ENCODE measurements at regions not wholly inside any gene's neighbourhood (a gene's known extent, or its start where the extent isn't known, plus 50 kb on each side); places are given as distances from the start of the nearest gene placed in this dataset.

DNA sequence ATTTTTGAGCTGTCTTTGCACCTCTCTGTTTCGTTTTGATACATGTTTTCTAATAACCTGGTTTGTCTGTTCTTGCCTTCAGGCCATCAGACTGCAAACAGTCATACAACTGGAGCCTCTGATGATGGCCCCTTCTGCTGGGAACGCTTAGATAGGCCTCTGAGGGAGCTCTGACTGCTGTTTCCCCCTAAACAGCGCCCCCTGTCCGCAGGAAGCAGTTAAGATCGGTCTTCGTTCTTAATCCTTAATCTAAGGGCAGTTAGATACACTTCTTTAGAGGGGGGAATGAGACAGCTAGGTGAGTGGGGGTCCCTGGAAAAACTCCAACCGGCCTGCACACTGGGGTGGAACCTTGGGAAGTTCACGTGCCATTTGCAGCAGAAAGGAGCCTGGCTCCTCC is 1338.8 kb upstream of the SEL1L start:
- TF ChIP-seq, protein P1, sequence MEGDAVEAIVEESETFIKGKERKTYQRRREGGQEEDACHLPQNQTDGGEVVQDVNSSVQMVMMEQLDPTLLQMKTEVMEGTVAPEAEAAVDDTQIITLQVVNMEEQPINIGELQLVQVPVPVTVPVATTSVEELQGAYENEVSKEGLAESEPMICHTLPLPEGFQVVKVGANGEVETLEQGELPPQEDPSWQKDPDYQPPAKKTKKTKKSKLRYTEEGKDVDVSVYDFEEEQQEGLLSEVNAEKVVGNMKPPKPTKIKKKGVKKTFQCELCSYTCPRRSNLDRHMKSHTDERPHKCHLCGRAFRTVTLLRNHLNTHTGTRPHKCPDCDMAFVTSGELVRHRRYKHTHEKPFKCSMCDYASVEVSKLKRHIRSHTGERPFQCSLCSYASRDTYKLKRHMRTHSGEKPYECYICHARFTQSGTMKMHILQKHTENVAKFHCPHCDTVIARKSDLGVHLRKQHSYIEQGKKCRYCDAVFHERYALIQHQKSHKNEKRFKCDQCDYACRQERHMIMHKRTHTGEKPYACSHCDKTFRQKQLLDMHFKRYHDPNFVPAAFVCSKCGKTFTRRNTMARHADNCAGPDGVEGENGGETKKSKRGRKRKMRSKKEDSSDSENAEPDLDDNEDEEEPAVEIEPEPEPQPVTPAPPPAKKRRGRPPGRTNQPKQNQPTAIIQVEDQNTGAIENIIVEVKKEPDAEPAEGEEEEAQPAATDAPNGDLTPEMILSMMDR (IDR thresholded peaks at IDR 0.05): no peak
- DNase-seq: no peak

DNA sequence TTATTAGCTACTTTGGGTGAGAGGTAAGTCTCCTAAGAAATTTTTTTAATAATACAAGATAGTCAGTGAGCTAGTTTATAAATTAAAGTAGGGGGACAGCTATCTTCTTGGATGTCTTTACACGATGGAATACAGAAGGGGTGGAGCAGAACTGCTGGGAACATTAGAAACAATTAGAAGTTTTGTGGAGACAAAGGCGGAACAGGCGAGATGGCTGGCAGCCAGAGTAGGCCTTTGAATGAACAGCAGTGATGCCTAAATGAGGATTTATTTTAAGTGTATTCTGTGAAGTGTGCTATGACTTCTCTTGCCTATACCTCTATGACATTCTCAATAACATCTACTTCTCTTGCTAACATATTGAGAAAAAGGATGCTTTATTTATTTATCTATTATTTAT is 1345.3 kb upstream of the SEL1L start:
- Histone ChIP-seq H3K4me3 (no peak overlapping the region), H3K9me3 (peaks cover 12% of the 10 kb centered on the region), H3K36me3 (ENCODE audit: low read depth) (no peaks in the 10 kb centered on the region), H3K4me1 (ENCODE audit: low read depth) (no peaks in the 10 kb centered on the region)
- intact Hi-C loops (cut with DNase I, micrococcal nuclease): no loop called here
- ATAC-seq (no peak), DNase-seq (no peak)
- TF ChIP-seq, protein P1 (IDR thresholded peaks at IDR 0.05): no peak

More for the DNA sequence above, 1338.8 kb upstream of the SEL1L start:
- no peak for ATAC-seq
- H3K4me3 ChIP-seq: no peak overlapping the region
- peaks cover 6% of the 10 kb centered on the region for H3K9me3 ChIP-seq
- no peaks in the 10 kb centered on the region for H3K36me3 ChIP-seq (ENCODE audit: low read depth)
- intact Hi-C loops (cut with DNase I, micrococcal nuclease): no loop called here
- no peaks in the 10 kb centered on the region for H3K4me1 ChIP-seq (ENCODE audit: low read depth)

DNA sequence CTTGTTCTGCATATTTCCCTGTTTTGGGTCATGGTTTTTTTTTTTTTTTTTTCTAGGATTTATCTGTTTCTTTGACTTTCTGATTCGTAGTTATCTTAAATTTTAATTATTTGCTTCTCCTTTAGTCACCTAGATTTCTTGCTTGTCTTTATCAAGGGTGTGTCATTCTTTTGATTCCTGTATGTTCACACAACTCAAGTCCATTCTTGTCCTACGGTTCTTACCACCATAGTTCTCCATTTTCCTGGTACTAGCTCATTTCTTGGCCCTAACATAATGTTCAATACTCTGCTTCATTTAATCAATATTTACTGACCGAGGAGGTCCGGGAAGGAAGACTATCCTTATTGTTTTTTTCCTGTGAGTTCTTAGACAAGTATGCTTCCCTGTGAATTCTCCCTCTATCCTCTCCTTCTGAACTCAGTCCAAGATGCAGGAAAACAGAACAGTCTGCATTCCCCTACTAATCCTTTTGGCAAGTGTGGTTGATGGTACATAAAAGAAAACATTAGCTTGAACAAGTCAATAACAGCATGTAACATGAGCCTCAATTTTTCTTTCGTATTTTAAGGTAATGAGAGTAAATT is 1346.4 kb upstream of the SEL1L start:
- intact Hi-C loops (cut with DNase I, micrococcal nuclease): no loop called here
- TF ChIP-seq, protein P1 (IDR thresholded peaks at IDR 0.05): no peak
- DNase-seq (no peak), ATAC-seq (no peak)
- peaks cover 16% of the 10 kb centered on the region for H3K9me3 ChIP-seq
- no peaks in the 10 kb centered on the region for H3K4me1 ChIP-seq (ENCODE audit: low read depth)
- no peak overlapping the region for H3K4me3 ChIP-seq
- H3K36me3 ChIP-seq (ENCODE audit: low read depth): no peaks in the 10 kb centered on the region

DNA sequence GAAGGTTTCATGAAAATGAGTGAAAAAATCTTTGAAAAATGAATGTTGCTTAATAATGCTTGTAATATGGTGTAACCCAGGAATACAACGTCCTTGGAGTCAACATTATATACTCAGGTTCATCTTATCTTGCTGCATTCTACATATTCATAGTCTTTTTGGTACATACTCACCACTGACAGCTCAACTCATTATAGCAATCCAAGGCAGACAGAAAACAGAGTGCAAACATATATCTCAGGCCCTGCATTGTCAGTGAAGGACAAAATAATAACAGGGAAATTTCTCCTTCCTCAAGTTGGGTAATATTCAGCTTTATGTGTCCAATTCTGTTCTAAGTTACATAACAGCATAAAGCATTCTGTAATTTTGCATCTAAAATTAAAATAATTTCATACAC is 1353.0 kb upstream of the SEL1L start:
- Histone ChIP-seq H3K36me3 (ENCODE audit: low read depth) (no peaks in the 10 kb centered on the region), H3K4me3 (no peak overlapping the region), H3K9me3 (peaks cover 26% of the 10 kb centered on the region), H3K4me1 (ENCODE audit: low read depth) (no peaks in the 10 kb centered on the region)
- intact Hi-C loops (cut with DNase I, micrococcal nuclease): no loop called here
- DNase-seq (no peak), ATAC-seq (no peak)
- TF ChIP-seq, protein P1 (IDR thresholded peaks at IDR 0.05): no peak

DNA sequence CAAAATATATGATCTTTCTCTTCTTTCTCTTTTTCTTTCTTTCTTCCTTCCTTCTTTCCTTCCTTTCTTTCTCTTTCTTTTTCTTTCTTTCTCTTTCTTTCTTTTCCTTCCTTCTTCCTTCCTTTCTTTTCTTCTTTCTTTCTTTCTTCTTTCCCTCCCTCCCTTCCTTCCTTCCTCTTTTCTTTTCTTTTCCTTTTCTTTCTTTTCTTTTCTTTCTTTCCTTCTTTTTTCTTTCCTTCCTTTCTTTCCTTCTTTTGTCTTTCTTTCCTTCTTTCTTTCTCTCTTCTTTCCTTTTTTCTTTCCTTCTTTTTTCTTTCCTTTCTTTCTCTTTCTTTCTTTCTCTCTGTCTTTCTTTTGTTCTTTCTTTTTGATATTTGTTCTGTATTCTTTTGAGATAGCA is 1356.0 kb upstream of the SEL1L start:
- intact Hi-C loops (cut with DNase I, micrococcal nuclease): no loop called here
- ATAC-seq (no peak), DNase-seq (no peak)
- H3K36me3 ChIP-seq (ENCODE audit: low read depth): no peaks in the 10 kb centered on the region
- H3K4me1 ChIP-seq (ENCODE audit: low read depth): no peaks in the 10 kb centered on the region
- TF ChIP-seq, protein P1 (IDR thresholded peaks at IDR 0.05): no peak
- no peak overlapping the region for H3K4me3 ChIP-seq
- peaks cover 18% of the 10 kb centered on the region for H3K9me3 ChIP-seq

DNA sequence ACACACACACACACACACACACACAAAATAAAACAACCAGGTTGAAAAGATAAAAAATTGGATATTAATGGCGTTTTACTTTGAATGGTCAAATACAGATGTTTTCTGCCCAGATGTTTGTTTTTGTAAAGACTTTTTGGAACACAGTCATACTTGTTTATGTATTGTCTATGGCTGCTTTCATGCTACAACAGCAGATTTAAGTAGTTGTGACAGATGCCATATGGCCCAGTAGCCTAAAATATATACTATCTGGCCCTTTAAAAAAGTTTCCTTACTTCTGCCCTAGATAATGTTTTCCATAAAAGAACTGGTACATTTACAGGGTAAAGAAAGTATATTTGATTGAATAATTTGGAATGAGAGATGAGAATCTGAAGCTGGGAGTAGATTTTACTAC is 1362.8 kb upstream of the SEL1L start:
- DNase-seq: no peak
- intact Hi-C loops (cut with DNase I, micrococcal nuclease): no loop called here
- Histone ChIP-seq H3K4me1 (ENCODE audit: low read depth) (no peaks in the 10 kb centered on the region), H3K9me3 (no peaks in the 10 kb centered on the region), H3K36me3 (ENCODE audit: low read depth) (no peaks in the 10 kb centered on the region), H3K4me3 (no peak overlapping the region)
- no peak for ATAC-seq
- TF ChIP-seq, protein P1 (IDR thresholded peaks at IDR 0.05): no peak

Data from mucosa of descending colon (tissue), 3 donors.